Body of pancreas (tissue), 4 donors: ENCODE measurements at regions not wholly inside any gene's neighbourhood (a gene's known extent, or its start where the extent isn't known, plus 50 kb on each side); places are given as distances from the start of the nearest gene placed in this dataset.

ENCODE experiments used
- ATAC-seq: fragments of 150-250 bp; one replicate; pipeline ENCODE4 v1.9.1; 2016
- DNase-seq, 4 donors: peaks; one replicate each; pipeline ENCODE4 v3.0.0-alpha.2; 2019
- H3K27ac ChIP-seq, 4 donors: fragments of 200-600 bp; sonication (generic); 1 replicate in 3 of 4; 2 replicates in 1 of 4; pipeline versions ENCODE4 v1.5.1 to v1.6.1; 2016 to 2019; ENCODE audit warnings: mild to moderate bottlenecking in 1 of 4, mixed read lengths in 1 of 4, moderate library complexity in 1 of 4
- H3K27me3 ChIP-seq, 2 donors: fragments of 200-600 bp; sonication (generic); one replicate each; pipeline ENCODE4 v1.6.0; 2016; ENCODE audit warnings: mild to moderate bottlenecking in 1 of 2
- H3K36me3 ChIP-seq, 2 donors: fragments of 200-600 bp; sonication (generic); replicated peaks in 1 of 2; 2 replicates each; pipeline ENCODE4 v1.5.1; 2016; ENCODE audit warnings: low read depth in 2 of 2; ENCODE audit not compliant: insufficient read depth in 1 of 2
- H3K4me1 ChIP-seq: fragments of 200-600 bp; sonication (generic); one replicate; pipeline ENCODE4 v1.6.0; 2016
- H3K4me3 ChIP-seq, 2 donors: fragments of 200-600 bp; sonication (generic); 1 replicate in 1 of 2; 2 replicates in 1 of 2; pipeline ENCODE4 v1.5.1; 2016 to 2019
- H3K9me3 ChIP-seq, 3 donors: fragments of 200-600 bp; sonication (generic); 1 replicate in 2 of 3; 2 replicates in 1 of 3; pipeline ENCODE4 v1.5.1; 2016
- POLR2A ChIP-seq, 3 donors: fragments of 450-650 bp; IDR thresholded peaks; one replicate each; pipeline ENCODE4 v1.6.1; 2016; ENCODE audit warnings: antibody characterized with exemption in 3 of 3, mild to moderate bottlenecking in 2 of 3
- WGBS, 2 donors: methylation state at CpG; one replicate each; pipeline ENCODE4 v1.1.5; 2017; 5-methylcytosine and 5-hydroxymethylcytosine counted together
- intact Hi-C: fragments of 100-400 bp; cut with DNase I; formaldehyde crosslinking; loops from one replicate; pipeline ENCODE4 v1.15.1; 2023
- TF ChIP-seq, protein P1 (sequence below), 7 experiments: fragments of 450-650 bp in 4 of 7; fragments of 200-600 bp in 3 of 7; sonication (generic) in 3 of 7; IDR thresholded peaks; one replicate each; pipeline ENCODE4 v1.5.1; 2016 to 2019; ENCODE audit warnings: antibody characterized with exemption in 7 of 7

DNA sequence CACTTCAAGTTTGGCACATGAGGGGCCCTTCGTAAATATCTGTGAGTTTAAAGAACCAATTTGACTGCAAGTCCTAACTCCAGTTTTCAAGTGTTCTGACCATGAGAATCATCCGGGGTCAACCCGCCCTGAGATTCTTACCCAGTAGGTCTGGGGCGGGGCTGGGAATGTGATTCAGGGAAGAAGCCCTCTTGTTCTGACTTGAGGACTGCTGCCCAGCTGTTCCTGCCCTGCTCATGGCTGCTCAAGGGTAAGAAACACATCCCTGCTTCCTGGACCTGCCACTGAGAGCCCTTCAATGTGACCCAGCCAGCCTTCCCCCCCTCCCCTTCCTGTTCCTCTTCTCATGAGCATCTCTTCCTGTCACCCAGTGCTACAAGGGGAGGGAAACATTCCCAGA lies 92.7 kb upstream of the PGRMC2 start:
- WGBS, 2 donors: 93 to 94% methylated on average over 3 to 4 of the region's 4 CpGs
- ATAC-seq (no peak), DNase-seq (no peak)
- Histone ChIP-seq H3K27me3 (no peaks in the 10 kb centered on the region), H3K27ac (no peak overlapping the region), H3K36me3 (no peaks in the 10 kb centered on the region), H3K4me3 (no peak overlapping the region), H3K9me3 (no peaks in the 10 kb centered on the region), H3K4me1 (peaks cover 12% of the 10 kb centered on the region)
- TF ChIP-seq, protein P1, sequence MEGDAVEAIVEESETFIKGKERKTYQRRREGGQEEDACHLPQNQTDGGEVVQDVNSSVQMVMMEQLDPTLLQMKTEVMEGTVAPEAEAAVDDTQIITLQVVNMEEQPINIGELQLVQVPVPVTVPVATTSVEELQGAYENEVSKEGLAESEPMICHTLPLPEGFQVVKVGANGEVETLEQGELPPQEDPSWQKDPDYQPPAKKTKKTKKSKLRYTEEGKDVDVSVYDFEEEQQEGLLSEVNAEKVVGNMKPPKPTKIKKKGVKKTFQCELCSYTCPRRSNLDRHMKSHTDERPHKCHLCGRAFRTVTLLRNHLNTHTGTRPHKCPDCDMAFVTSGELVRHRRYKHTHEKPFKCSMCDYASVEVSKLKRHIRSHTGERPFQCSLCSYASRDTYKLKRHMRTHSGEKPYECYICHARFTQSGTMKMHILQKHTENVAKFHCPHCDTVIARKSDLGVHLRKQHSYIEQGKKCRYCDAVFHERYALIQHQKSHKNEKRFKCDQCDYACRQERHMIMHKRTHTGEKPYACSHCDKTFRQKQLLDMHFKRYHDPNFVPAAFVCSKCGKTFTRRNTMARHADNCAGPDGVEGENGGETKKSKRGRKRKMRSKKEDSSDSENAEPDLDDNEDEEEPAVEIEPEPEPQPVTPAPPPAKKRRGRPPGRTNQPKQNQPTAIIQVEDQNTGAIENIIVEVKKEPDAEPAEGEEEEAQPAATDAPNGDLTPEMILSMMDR (IDR thresholded peaks at IDR 0.05): no peak
- no peak for TF ChIP-seq POLR2A (IDR thresholded peaks at IDR 0.05)
- intact Hi-C loops: no loop called here

DNA sequence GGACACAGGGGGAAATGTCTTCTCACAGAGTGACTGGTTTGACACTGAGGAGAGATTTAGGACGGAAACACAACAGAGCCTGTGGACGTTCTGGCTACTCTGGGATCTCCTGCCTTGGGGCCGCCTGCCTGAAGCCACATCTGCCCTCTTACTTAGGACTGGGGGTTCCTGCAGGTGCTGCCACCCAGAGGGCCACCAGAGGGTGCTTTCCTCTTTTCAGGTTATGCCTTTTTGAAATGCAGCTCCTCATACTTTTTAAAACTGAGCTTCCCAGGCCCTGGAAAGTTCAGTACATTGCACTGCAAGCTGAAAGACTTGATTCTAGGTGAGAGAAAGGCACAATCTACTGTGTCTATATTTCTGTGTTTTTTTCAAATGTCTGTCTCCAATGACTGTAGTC lies 92.2 kb upstream of the PGRMC2 start:
- Histone ChIP-seq H3K4me3 (no peak overlapping the region), H3K27me3 (no peaks in the 10 kb centered on the region), H3K36me3 (no peaks in the 10 kb centered on the region), H3K9me3 (no peaks in the 10 kb centered on the region), H3K27ac (no peak overlapping the region), H3K4me1 (peaks cover 8% of the 10 kb centered on the region)
- 40 to 46% methylated on average over 1 to 3 of the region's 3 CpGs for WGBS, 2 donors
- TF ChIP-seq, protein P1 (IDR thresholded peaks at IDR 0.05): peak; percentile 60 to 73 (median 64)
- TF ChIP-seq POLR2A (IDR thresholded peaks at IDR 0.05): no peak
- intact Hi-C loops: no loop called here
- peak; percentile 93 for ATAC-seq
- DNase-seq: peak; percentile 73 to 81 (median 74)

DNA sequence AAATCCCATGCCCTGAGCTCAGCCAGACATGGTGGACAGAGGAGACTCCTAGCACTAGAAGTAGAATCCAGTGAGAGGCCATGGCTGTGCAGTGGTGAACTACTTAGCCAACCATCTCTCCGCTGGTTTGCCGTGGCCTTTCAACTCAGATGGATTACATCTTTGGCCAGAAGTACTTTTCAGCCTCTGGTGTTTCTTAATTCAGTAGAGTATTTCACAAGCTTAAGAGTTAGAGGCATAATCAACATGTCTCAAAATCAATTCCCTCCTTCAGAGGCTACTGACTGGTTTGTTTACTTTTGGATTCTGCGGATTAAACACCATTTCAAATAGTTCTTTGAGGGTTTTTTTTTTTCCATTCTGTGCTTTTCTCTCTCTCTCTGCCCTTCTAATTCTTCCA lies 91.1 kb upstream of the PGRMC2 start:
- Histone ChIP-seq H3K36me3 (no peaks in the 10 kb centered on the region), H3K4me3 (no peak overlapping the region), H3K4me1 (peaks cover 8% of the 10 kb centered on the region), H3K27me3 (no peaks in the 10 kb centered on the region), H3K9me3 (no peaks in the 10 kb centered on the region), H3K27ac (no peak overlapping the region)
- DNase-seq (no peak), ATAC-seq (no peak)
- TF ChIP-seq, protein P1 (IDR thresholded peaks at IDR 0.05): no peak
- TF ChIP-seq POLR2A (IDR thresholded peaks at IDR 0.05): no peak
- WGBS, 2 donors: 84 to 92% methylated on average over 3 of the region's 3 CpGs
- intact Hi-C loops: no loop called here

DNA sequence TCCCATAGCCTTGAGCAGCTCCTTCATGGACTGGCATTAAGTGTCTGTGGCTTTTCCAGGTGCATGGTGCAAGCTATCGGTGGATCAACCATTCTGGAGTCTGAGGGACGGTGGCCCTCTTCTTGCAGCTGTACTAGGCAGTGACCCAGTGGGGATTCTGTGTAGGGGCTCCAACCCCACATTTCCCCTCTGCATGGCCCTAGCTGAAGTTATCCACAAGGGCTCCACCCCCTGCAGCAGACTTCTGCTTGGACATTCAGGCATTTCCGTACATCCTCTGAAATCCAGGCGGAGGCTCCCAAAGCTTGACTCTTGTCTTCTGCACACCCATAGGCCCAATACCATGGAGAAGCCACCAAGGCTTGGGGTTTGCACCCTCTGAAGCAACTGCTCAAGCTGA lies 89.3 kb upstream of the PGRMC2 start:
- Histone ChIP-seq H3K27me3 (no peaks in the 10 kb centered on the region), H3K4me1 (peaks cover 8% of the 10 kb centered on the region), H3K36me3 (no peaks in the 10 kb centered on the region), H3K27ac (no peak overlapping the region), H3K4me3 (no peak overlapping the region), H3K9me3 (no peaks in the 10 kb centered on the region)
- WGBS, 2 donors: 95 to 100% methylated on average over 2 to 4 of the region's 4 CpGs
- intact Hi-C loops: no loop called here
- TF ChIP-seq, protein P1 (IDR thresholded peaks at IDR 0.05): no peak
- TF ChIP-seq POLR2A (IDR thresholded peaks at IDR 0.05): no peak
- DNase-seq (no peak), ATAC-seq (no peak)

DNA sequence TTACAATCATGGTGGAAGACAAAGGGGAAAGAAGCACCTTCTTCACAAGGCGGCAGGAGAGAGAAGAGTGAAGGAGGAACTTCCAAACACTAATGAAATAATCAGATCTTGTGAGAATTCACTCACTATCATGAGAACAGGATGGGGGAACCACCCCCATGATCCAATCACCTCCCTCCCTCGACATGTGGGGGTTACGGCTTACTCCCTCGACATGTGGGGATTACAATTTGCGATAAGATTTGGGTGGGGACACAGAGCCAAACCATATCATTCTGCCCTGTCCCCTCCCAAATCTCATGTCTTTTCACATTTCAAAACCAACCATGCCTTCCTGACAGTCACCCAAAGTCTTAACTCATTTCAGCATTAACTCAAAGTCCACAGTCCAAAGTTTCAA lies 88.7 kb upstream of the PGRMC2 start:
- intact Hi-C loops: no loop called here
- Histone ChIP-seq H3K9me3 (no peaks in the 10 kb centered on the region), H3K4me1 (peaks cover 8% of the 10 kb centered on the region), H3K27me3 (no peaks in the 10 kb centered on the region), H3K27ac (no peak overlapping the region), H3K4me3 (no peak overlapping the region), H3K36me3 (no peaks in the 10 kb centered on the region)
- ATAC-seq (no peak), DNase-seq (no peak)
- 92 to 94% methylated on average over 5 of the region's 5 CpGs for WGBS, 2 donors
- TF ChIP-seq, protein P1 (IDR thresholded peaks at IDR 0.05): no peak
- TF ChIP-seq POLR2A (IDR thresholded peaks at IDR 0.05): no peak
